Cardiac fibroblast (primary cell): ENCODE measurements at regions not wholly inside any gene's neighbourhood (a gene's known extent, or its start where the extent isn't known, plus 50 kb on each side); places are given as distances from the start of the nearest gene placed in this dataset.
"Not testable (repeated sequence)": the region's sequence is repeated elsewhere in the genome, so short reads cannot be mapped to it uniquely, and the experiment has no call there.

Source experiments
- DNase-seq, 2 donors: peaks; one replicate each; pipeline versions ENCODE4 v3.0.0 to v3.0.0-alpha.2; 2010; ENCODE audit warnings: low read depth in 2 of 2
- H3K4me3 ChIP-seq, 2 donors: replicated peaks in 1 of 2; 1 replicate in 1 of 2; 2 replicates in 1 of 2; pipeline ENCODE4 v1.5.1; 2011; ENCODE audit warnings: low read depth in 2 of 2, low read length in 2 of 2, mild to moderate bottlenecking in 2 of 2, moderate library complexity in 1 of 2
- TF ChIP-seq, protein P1 (sequence below): IDR thresholded peaks from one replicate; pipeline ENCODE4 v1.5.1; 2011; ENCODE audit warnings: low read depth, mild to moderate bottlenecking, low read length, inconsistent platforms

DNA sequence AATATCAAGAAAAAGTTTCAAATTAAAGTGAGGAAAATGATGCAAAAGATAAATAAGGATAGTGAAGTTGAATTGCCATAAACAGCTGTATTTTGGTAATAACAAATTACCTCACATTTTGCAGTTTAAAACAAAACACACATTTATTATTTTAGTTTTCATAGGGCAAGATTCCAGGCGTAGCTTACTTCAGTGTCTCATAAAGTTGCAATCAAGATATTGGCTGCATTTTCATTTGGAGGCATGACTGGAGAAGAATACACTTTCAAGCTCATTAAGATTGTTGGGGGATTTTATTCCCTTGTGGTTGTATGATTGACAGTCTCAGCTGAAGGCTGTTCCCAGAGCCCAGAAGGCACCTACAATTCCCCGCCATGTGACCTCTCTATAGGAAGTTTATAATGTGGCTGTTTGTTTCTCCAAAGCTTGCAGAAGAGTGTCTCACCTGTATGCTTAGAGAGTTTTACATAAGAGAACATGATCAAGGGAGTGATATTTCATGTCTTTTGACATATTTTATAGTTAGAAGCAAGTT, 151.4 kb downstream of the OTOL1 start:
- DNase-seq: no peak
- H3K4me3 ChIP-seq: no peak overlapping the region
- TF ChIP-seq, protein P1, sequence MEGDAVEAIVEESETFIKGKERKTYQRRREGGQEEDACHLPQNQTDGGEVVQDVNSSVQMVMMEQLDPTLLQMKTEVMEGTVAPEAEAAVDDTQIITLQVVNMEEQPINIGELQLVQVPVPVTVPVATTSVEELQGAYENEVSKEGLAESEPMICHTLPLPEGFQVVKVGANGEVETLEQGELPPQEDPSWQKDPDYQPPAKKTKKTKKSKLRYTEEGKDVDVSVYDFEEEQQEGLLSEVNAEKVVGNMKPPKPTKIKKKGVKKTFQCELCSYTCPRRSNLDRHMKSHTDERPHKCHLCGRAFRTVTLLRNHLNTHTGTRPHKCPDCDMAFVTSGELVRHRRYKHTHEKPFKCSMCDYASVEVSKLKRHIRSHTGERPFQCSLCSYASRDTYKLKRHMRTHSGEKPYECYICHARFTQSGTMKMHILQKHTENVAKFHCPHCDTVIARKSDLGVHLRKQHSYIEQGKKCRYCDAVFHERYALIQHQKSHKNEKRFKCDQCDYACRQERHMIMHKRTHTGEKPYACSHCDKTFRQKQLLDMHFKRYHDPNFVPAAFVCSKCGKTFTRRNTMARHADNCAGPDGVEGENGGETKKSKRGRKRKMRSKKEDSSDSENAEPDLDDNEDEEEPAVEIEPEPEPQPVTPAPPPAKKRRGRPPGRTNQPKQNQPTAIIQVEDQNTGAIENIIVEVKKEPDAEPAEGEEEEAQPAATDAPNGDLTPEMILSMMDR: no peak

DNA sequence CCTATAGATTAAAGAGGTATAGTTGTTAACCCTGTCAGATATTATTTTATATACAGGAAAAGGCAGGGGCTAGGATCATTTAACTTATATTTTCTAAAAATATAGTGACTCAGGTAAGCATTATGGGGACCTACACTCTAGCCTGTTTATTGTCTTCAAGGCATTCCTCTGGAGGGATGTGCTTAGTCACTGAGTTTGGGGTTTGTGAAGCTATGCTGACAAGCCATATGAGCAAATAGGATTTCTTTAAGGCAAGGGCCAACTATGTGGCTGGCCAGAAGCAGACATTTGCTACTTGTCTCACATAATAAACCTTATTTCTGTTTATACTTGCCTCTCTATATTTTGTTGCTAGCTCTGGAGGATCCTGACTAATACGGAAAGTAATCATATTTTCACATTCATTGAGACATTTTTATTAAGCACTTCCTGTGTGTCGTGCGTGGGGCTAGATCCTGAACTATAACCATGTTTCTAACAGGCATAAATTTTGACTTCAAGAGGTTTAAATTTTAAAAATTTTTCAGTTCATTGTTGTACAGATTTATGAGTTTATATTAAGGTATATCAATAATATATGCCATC, 153.4 kb downstream of the OTOL1 start:
- no peak overlapping the region for H3K4me3 ChIP-seq
- TF ChIP-seq, protein P1: no peak
- no peak for DNase-seq

DNA sequence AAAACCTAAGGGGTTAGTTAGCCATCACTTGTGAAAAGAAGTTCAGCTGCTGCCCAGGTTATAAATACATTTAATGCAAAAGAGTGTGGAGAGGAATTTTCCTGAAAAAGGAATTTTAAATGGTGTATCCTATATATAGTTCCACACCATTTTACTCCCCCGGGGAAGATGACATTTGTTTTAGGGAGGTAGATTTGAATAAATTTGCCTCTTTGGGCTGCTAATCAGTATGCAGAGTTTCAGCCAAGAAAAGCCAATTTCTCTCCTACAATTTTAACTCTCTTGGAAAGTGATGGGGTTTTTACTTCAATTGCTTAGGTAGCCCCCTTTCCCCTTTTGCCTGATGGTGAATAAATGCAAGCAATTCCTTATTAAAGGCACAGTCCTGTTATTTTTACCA, 161.2 kb downstream of the OTOL1 start:
- TF ChIP-seq, protein P1: no peak
- DNase-seq: no peak
- H3K4me3 ChIP-seq: no peak overlapping the region

DNA sequence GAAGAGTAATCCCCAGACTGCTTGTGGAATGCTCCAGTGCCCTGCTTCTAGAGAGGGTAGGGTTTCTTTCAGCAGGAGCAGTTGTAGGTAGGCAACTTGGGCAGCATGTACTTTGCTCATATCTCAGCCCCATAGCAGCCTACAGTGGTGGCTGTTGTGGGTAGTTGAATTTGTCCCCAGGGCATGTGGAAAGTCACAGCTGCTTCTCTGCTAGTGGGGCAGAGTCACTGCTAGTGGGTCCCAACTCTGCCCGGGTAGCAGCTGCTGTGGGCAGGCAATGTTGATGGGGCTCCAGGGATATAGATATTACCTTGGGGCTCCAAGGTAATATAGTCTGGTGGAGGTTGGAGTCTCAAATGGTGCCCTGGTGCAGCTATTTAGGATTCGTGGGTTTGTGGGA, 174.5 kb downstream of the OTOL1 start:
- no peak overlapping the region for H3K4me3 ChIP-seq
- DNase-seq: no peak
- TF ChIP-seq, protein P1: no peak

DNA sequence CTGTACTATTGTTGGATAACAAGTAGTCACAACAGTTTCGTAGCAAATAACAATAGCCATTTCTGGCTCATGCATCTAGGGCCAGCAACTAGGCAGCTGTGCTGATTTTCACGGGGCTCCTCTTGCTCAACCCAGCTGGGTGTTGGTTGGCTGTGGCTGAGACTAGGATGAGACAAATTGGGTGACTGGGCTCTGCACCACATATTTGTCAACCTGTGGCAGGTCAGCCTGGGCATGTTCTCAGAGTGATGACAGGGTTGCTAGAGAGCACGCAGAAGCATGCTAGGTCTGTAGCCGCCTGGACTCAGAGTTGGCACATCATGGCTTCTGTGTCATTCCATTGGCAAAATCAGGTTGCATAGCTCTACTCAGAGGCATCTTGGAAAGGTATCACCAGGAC, 175.9 kb downstream of the OTOL1 start:
- no peak overlapping the region for H3K4me3 ChIP-seq
- no peak for DNase-seq
- TF ChIP-seq, protein P1: no peak

DNA sequence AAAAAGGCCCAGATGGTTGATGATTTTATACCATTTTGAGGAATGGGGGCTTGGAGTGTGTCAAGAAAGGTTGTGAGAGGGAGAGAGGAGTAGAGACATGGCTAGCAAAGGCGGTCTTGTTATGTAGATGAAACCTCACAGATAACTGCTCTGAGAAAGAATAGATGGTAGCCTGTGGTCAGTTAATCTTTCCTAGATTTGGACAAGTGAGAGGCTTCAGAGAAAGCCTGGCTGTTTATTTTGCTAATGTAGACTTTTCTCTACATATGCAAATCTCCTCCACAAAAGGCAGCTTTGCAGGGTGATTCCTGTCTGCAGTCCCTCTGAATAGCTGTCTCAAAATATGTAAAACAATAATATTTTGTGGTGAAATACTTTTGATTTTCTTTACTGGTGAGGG, 177.3 kb downstream of the OTOL1 start:
- TF ChIP-seq, protein P1: no peak
- no peak overlapping the region for H3K4me3 ChIP-seq
- no peak for DNase-seq

DNA sequence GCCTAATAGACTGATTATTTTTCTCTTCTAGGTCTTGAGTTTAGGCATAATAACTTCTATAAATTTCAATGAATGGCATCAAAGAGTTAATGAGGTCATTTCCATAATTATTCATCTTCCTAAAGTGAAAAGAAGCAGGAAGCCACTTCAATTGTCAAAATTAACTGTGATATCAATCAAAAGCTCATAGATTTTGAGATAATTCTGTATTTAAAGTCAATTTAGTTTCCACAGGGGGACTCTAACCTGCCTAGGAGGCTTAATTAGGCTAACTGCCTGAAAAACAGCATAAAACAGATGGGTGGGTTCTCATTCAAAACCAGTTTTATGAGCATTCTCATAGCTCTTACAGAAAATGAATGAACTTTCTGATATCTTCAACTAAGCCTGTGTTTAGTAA, 177.8 kb downstream of the OTOL1 start:
- H3K4me3 ChIP-seq: no peak overlapping the region
- no peak for DNase-seq
- TF ChIP-seq, protein P1: no peak

DNA sequence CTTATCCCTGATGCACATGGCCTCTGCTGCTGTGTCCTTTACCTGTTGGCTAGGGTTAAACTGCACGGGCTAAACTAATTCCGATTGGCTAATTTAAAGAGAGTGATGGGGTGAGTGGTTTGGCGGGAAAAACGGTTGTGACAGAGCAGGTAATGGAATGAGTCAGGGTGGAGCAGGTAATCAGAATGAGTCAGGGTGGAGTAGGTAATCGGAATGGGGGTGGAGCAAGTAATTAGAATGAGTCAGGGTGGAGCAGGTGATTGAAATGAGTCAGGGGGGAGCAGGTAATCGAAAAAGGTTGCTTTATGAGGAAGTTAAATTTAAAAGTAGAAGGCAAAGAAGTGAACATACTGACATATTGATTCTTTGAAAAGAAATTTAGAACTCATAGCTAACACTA, 185.2 kb downstream of the OTOL1 start:
- not testable (repeated sequence) for DNase-seq, H3K4me3 ChIP-seq
